ENCODE measurements at regions not wholly inside any gene's neighbourhood (a gene's known extent, or its start where the extent isn't known, plus 50 kb on each side); places are given as distances from the start of the nearest gene placed in this dataset.

DNA sequence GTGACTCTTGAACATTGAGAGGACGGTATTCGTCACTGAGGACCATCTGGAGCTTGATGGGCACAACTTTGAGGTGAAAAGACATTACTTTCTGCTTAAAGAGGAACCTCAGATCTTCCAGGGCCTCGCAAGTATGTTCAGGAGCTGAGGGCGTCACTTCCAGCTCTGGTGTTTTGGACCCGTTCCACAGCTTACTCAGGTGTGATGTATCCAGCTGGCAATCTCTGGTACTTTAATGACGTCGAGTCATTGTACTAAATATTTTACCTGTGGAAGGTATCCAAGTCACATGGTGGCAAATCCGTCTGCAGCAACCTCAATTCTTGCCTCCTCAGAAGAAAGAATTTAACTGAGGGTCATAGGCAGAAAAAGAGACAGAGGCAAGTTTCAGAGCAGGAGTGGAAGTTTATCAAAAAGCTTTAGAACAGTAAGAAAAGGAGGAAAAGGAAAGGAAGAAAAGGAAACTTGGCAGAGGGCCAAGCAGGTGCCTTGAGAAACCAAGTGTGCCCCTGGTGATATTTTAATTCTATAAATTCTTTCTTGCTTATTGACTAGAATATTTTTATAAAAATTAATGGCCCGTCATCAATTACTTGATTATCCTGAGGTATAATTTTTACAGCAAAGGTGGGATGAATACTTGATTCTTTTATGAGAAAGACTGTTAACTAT lies 250.6 kb downstream of the AEBP2 start:
- Histone ChIP-seq H3K36me3 (ENCODE audit: control insufficient read depth, insufficient read depth, low read length) (no peaks in the 10 kb centered on the region), H3K4me1 (ENCODE audit: control insufficient read depth, insufficient read depth, low read length) (no peaks in the 10 kb centered on the region), H3K27ac (ENCODE audit: low read depth, low read length) (no peak overlapping the region), H3K27me3 (ENCODE audit: control insufficient read depth, insufficient read depth, low read length) (no peaks in the 10 kb centered on the region), H3K9me3 (ENCODE audit: control insufficient read depth, insufficient read depth, low read length) (no peaks in the 10 kb centered on the region), H3K4me3 (ENCODE audit: low read depth, low read length) (no peak overlapping the region), H3K9ac (ENCODE audit: low read depth, low read length) (no peak overlapping the region)

- H3K4me1 ChIP-seq (ENCODE audit: control insufficient read depth, insufficient read depth, low read length): no peaks in the 10 kb centered on the region
- no peak overlapping the region for H3K4me3 ChIP-seq (ENCODE audit: low read depth, low read length)
- no peak overlapping the region for H3K27ac ChIP-seq (ENCODE audit: low read depth, low read length)
- no peaks in the 10 kb centered on the region for H3K36me3 ChIP-seq (ENCODE audit: control insufficient read depth, insufficient read depth, low read length)
- H3K27me3 ChIP-seq (ENCODE audit: control insufficient read depth, insufficient read depth, low read length): no peaks in the 10 kb centered on the region
- no peaks in the 10 kb centered on the region for H3K9me3 ChIP-seq (ENCODE audit: control insufficient read depth, insufficient read depth, low read length)
- no peak overlapping the region for H3K9ac ChIP-seq (ENCODE audit: low read depth, low read length)
These were observed 252.8 kb downstream of the AEBP2 start for GRCh38 chr12:19692091-19692490.

GRCh38 chr12:19692566-19692965 lies 253.3 kb downstream of the AEBP2 start:
- no peaks in the 10 kb centered on the region for H3K9me3 ChIP-seq (ENCODE audit: control insufficient read depth, insufficient read depth, low read length)
- H3K9ac ChIP-seq (ENCODE audit: low read depth, low read length): no peak overlapping the region
- no peaks in the 10 kb centered on the region for H3K36me3 ChIP-seq (ENCODE audit: control insufficient read depth, insufficient read depth, low read length)
- H3K4me3 ChIP-seq (ENCODE audit: low read depth, low read length): no peak overlapping the region
- H3K4me1 ChIP-seq (ENCODE audit: control insufficient read depth, insufficient read depth, low read length): no peaks in the 10 kb centered on the region
- no peak overlapping the region for H3K27ac ChIP-seq (ENCODE audit: low read depth, low read length)
- H3K27me3 ChIP-seq (ENCODE audit: control insufficient read depth, insufficient read depth, low read length): no peaks in the 10 kb centered on the region

- H3K9ac ChIP-seq (ENCODE audit: low read depth, low read length): no peak overlapping the region
- no peak overlapping the region for H3K4me3 ChIP-seq (ENCODE audit: low read depth, low read length)
- no peak overlapping the region for H3K27ac ChIP-seq (ENCODE audit: low read depth, low read length)
- no peaks in the 10 kb centered on the region for H3K27me3 ChIP-seq (ENCODE audit: control insufficient read depth, insufficient read depth, low read length)
- no peaks in the 10 kb centered on the region for H3K4me1 ChIP-seq (ENCODE audit: control insufficient read depth, insufficient read depth, low read length)
- H3K36me3 ChIP-seq (ENCODE audit: control insufficient read depth, insufficient read depth, low read length): no peaks in the 10 kb centered on the region
- H3K9me3 ChIP-seq (ENCODE audit: control insufficient read depth, insufficient read depth, low read length): no peaks in the 10 kb centered on the region
These were observed 255.3 kb downstream of the AEBP2 start for GRCh38 chr12:19694627-19695026.

GRCh38 chr12:19695244-19696098 lies 256.2 kb downstream of the AEBP2 start:
- no peaks in the 10 kb centered on the region for H3K4me1 ChIP-seq (ENCODE audit: control insufficient read depth, insufficient read depth, low read length)
- H3K9me3 ChIP-seq (ENCODE audit: control insufficient read depth, insufficient read depth, low read length): no peaks in the 10 kb centered on the region
- H3K27me3 ChIP-seq (ENCODE audit: control insufficient read depth, insufficient read depth, low read length): no peaks in the 10 kb centered on the region
- no peak overlapping the region for H3K27ac ChIP-seq (ENCODE audit: low read depth, low read length)
- H3K4me3 ChIP-seq (ENCODE audit: low read depth, low read length): no peak overlapping the region
- no peak overlapping the region for H3K9ac ChIP-seq (ENCODE audit: low read depth, low read length)
- H3K36me3 ChIP-seq (ENCODE audit: control insufficient read depth, insufficient read depth, low read length): no peaks in the 10 kb centered on the region

GRCh38 chr12:19700969-19701368 lies 261.7 kb downstream of the AEBP2 start:
- Histone ChIP-seq H3K27ac (ENCODE audit: low read depth, low read length) (no peak overlapping the region), H3K27me3 (ENCODE audit: control insufficient read depth, insufficient read depth, low read length) (no peaks in the 10 kb centered on the region), H3K9ac (ENCODE audit: low read depth, low read length) (no peak overlapping the region), H3K36me3 (ENCODE audit: control insufficient read depth, insufficient read depth, low read length) (no peaks in the 10 kb centered on the region), H3K4me3 (ENCODE audit: low read depth, low read length) (no peak overlapping the region), H3K9me3 (ENCODE audit: control insufficient read depth, insufficient read depth, low read length) (no peaks in the 10 kb centered on the region), H3K4me1 (ENCODE audit: control insufficient read depth, insufficient read depth, low read length) (peaks cover 7% of the 10 kb centered on the region; the same call in 1 of the 2 replicates)

DNA sequence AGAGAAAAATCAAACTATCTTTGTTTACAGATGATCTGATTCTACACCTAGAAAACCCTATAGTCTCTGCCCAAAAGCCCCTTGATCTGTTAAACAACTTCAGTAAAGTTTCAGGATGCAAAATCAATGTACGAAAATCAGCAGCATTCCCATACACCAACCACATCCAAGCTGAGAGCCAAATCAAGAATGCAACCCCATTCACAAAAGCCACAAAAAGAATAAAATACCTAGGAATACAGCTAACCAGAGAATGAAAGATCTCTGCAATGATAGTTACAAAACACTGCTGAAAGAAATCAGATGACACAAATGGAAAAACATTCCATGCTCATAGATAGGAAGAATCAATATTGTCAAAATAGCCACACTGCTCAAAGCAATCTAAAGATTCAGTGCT lies 265.7 kb downstream of the AEBP2 start:
- Histone ChIP-seq H3K9ac (ENCODE audit: low read depth, low read length) (no peak overlapping the region), H3K36me3 (ENCODE audit: control insufficient read depth, insufficient read depth, low read length) (no peaks in the 10 kb centered on the region), H3K27ac (ENCODE audit: low read depth, low read length) (no peak overlapping the region), H3K9me3 (ENCODE audit: control insufficient read depth, insufficient read depth, low read length) (no peaks in the 10 kb centered on the region), H3K4me1 (ENCODE audit: control insufficient read depth, insufficient read depth, low read length) (peaks cover 7% of the 10 kb centered on the region; the same call in 1 of the 2 replicates), H3K4me3 (ENCODE audit: low read depth, low read length) (no peak overlapping the region), H3K27me3 (ENCODE audit: control insufficient read depth, insufficient read depth, low read length) (no peaks in the 10 kb centered on the region)

DNA sequence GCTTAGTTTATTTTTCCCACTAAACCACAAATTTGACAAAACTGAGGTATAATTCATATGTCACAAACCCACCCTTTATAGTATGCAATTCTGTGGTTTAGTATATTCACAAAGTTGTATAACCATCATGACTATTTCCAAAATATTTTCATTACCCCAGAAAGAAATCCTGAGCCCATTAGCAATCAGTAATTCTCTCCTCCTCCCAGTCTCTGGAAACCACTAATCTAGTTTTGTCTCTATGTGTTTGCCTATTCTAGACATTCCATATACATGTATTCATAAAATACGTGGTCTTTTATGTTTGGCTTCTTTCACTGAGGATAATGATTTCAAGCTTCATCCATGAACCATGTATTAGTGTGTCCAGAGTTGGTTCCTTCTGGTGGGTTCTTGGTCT lies 267.6 kb downstream of the AEBP2 start:
- H3K27ac ChIP-seq (ENCODE audit: low read depth, low read length): no peak overlapping the region
- no peaks in the 10 kb centered on the region for H3K27me3 ChIP-seq (ENCODE audit: control insufficient read depth, insufficient read depth, low read length)
- H3K4me3 ChIP-seq (ENCODE audit: low read depth, low read length): no peak overlapping the region
- H3K9ac ChIP-seq (ENCODE audit: low read depth, low read length): no peak overlapping the region
- H3K9me3 ChIP-seq (ENCODE audit: control insufficient read depth, insufficient read depth, low read length): no peaks in the 10 kb centered on the region
- H3K4me1 ChIP-seq (ENCODE audit: control insufficient read depth, insufficient read depth, low read length): peaks cover 7% of the 10 kb centered on the region; the same call in 1 of the 2 replicates
- no peaks in the 10 kb centered on the region for H3K36me3 ChIP-seq (ENCODE audit: control insufficient read depth, insufficient read depth, low read length)

DNA sequence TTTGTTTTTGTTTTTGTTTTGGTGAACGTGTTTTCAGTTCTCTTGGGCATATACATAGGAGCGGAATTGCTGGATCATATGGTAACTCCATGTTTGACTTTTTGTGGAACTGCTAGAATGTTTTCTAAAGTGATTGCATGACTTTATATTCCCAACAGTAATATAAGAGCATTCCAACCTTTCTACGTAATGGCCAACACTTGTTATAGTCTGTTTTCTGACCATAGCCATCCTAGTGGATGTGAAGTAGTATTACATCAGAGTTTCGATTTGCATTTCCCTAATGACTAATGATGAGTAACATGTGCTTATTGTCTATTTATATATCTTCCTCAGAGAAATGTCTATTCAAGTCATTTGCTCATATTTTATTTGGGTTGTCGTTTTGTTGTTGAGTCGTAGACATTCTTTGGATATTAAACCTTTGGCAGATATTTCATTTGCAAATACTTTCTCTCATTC lies 268.7 kb downstream of the AEBP2 start:
- no peaks in the 10 kb centered on the region for H3K9me3 ChIP-seq (ENCODE audit: control insufficient read depth, insufficient read depth, low read length)
- no peak overlapping the region for H3K9ac ChIP-seq (ENCODE audit: low read depth, low read length)
- H3K4me3 ChIP-seq (ENCODE audit: low read depth, low read length): no peak overlapping the region
- H3K27ac ChIP-seq (ENCODE audit: low read depth, low read length): no peak overlapping the region
- H3K4me1 ChIP-seq (ENCODE audit: control insufficient read depth, insufficient read depth, low read length): peaks cover under 1% of the 10 kb centered on the region; the same call in 1 of the 2 replicates
- no peaks in the 10 kb centered on the region for H3K27me3 ChIP-seq (ENCODE audit: control insufficient read depth, insufficient read depth, low read length)
- H3K36me3 ChIP-seq (ENCODE audit: control insufficient read depth, insufficient read depth, low read length): no peaks in the 10 kb centered on the region

- H3K9ac ChIP-seq (ENCODE audit: low read depth, low read length): no peak overlapping the region
- H3K27me3 ChIP-seq (ENCODE audit: control insufficient read depth, insufficient read depth, low read length): no peaks in the 10 kb centered on the region
- H3K36me3 ChIP-seq (ENCODE audit: control insufficient read depth, insufficient read depth, low read length): no peaks in the 10 kb centered on the region
- no peaks in the 10 kb centered on the region for H3K9me3 ChIP-seq (ENCODE audit: control insufficient read depth, insufficient read depth, low read length)
- no peak overlapping the region for H3K27ac ChIP-seq (ENCODE audit: low read depth, low read length)
- H3K4me3 ChIP-seq (ENCODE audit: low read depth, low read length): no peak overlapping the region
- no peaks in the 10 kb centered on the region for H3K4me1 ChIP-seq (ENCODE audit: control insufficient read depth, insufficient read depth, low read length)
These were observed 270.6 kb downstream of the AEBP2 start for GRCh38 chr12:19709889-19710288.

Measured in HUES48 (cell line).